Activated naive CD8-positive, alpha-beta T cell (primary cell): ENCODE measurements at regions not wholly inside any gene's neighbourhood (a gene's known extent, or its start where the extent isn't known, plus 50 kb on each side); places are given as distances from the start of the nearest gene placed in this dataset.
"Not testable (repeated sequence)": the region's sequence is repeated elsewhere in the genome, so short reads cannot be mapped to it uniquely, and the experiment has no call there.

Experiments used
- H3K27ac Mint-ChIP-seq: one replicate; pipeline ENCODE4 v1.8.0; 2021; ENCODE audit warnings: mixed read lengths
- H3K27me3 Mint-ChIP-seq: one replicate; pipeline ENCODE4 v1.8.0; 2021; ENCODE audit warnings: mixed read lengths
- H3K36me3 Mint-ChIP-seq: one replicate; pipeline ENCODE4 v1.8.0; 2021; ENCODE audit warnings: mixed read lengths
- H3K4me1 Mint-ChIP-seq: one replicate; pipeline ENCODE4 v1.8.0; 2021; ENCODE audit warnings: low read depth, mixed read lengths
- H3K4me3 Mint-ChIP-seq: one replicate; pipeline ENCODE4 v1.8.0; 2021; ENCODE audit warnings: mild to moderate bottlenecking, mixed read lengths
- H3K9me3 Mint-ChIP-seq: one replicate; pipeline ENCODE4 v1.8.0; 2021; ENCODE audit warnings: low read depth, mixed read lengths

DNA sequence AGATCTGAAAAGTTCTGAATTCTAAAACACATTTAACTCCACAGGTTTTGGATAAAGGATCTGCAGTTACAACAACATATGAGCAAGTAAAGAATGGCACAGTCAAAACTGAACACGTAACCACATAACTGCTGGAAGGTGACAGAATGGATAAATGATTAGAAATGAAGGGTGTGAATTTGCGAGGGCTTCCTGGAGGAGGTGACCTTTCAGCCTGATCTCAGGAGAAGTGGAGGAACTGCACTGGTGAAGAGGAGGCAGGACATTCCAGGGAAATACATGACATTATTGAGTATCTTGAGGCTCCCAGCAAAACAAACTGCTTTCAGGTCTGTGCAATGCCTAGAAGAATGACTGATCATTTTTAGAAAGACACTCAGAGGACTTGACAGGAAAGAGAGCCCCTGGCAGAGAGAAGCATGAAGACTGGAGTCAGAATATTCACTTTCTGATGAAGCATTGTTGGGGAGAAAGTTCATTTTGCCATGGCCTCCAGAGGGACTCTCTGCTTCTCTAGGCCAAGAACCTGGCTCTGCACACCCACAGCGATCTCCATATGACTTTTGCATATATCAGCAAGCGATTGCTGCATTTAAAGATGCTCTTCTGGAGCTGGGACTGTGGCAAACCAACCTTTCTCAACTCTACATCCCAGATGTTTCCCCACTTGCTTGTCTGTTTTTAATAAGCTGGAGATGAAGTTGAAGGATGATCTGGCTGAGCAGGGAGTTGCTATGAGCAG, 122.7 kb upstream of the FAM78B start:
- Mint-ChIP-seq H3K4me1 (no peaks in the 10 kb centered on the region), H3K27ac (no peak overlapping the region), H3K27me3 (peaks cover 13% of the 10 kb centered on the region), H3K4me3 (no peak overlapping the region), H3K9me3 (no peaks in the 10 kb centered on the region), H3K36me3 (no peaks in the 10 kb centered on the region)

GRCh38 chr1:166295656-166296055, 128.9 kb upstream of the FAM78B start:
- Mint-ChIP-seq H3K9me3 (no peaks in the 10 kb centered on the region), H3K4me3 (no peak overlapping the region), H3K27ac (no peak overlapping the region), H3K36me3 (no peaks in the 10 kb centered on the region), H3K27me3 (peaks cover 10% of the 10 kb centered on the region), H3K4me1 (no peaks in the 10 kb centered on the region)

DNA sequence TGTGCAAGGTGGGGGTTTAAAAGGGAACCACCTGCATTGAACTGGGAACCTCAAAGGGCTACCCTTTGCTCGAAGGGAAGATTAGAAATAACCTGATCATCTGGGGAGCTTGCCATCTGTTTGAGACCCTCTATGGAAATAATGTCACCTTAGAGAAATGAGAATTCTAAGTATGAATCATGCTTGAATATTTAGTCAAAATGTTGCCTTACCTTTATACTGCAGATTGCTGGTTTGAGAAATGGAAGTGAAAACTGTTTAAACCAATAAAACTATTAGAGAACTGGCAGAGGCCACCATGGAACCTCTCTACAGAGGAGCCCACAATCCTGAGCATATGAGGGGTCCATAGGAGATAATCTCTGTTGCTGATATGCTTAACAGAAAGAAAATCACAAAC, 131.2 kb upstream of the FAM78B start:
- H3K4me3 Mint-ChIP-seq = no peak overlapping the region
- H3K27ac Mint-ChIP-seq = no peak overlapping the region
- peaks cover 3% of the 10 kb centered on the region for H3K27me3 Mint-ChIP-seq
- no peaks in the 10 kb centered on the region for H3K36me3 Mint-ChIP-seq
- H3K9me3 Mint-ChIP-seq = no peaks in the 10 kb centered on the region
- H3K4me1 Mint-ChIP-seq = no peaks in the 10 kb centered on the region

DNA sequence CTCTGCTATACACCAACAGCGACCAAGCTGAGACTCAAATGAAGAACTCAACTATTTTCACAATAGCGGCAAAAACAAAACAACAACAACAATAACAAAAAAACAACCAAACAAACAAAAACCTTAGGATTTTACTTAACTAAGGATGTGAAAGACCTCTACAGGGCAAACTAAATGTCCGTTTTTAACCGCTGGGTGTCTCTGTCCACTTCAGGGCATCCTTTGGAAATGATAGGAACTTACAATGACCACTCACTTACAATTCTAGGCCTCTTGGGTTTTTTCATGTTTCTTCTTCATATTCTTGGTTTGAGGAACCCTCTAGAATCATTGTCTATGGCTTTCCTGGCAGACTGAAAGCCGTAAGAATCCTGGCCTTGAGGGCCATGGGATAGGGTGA, 134.0 kb upstream of the FAM78B start:
- Mint-ChIP-seq H3K27me3 (peaks cover 4% of the 10 kb centered on the region), H3K4me3 (no peak overlapping the region), H3K9me3 (no peaks in the 10 kb centered on the region), H3K4me1 (no peaks in the 10 kb centered on the region), H3K27ac (no peak overlapping the region), H3K36me3 (no peaks in the 10 kb centered on the region)

DNA sequence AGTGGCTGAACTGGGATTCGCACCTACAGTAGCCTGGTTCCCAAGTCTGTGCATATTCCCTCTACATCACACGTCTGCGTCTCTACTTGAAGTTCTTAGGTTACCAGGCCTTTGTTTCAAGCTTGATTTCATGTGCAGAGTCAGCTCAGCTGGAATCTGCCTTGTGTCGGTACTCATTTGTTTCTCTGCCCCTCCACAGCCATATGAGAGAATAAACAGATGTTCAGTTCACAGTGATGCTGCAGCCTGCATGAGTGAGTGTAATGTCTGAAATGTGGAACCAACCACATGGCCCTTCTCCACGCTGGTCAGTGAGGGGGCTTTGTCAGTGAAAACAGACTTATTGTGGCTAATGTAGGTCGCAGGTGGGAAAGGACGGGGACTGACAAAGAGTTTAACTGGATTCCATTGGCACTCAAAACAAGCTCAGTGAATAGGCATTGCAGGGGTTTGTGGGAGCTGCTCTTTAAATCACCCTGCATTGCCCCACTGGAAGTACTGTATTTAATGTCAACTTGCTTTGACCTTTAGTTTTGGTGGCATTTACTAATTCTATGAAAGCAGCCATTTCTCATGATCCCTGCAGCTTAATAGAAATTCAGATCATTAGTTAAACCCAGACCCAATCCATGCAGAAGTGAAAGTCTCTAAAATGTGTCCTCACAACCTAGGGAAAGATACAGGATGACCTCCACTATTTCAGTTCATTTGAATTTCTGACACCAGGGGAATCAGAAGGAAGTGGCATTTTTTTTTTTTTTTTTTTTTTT, 136.4 kb upstream of the FAM78B start:
- no peak overlapping the region for H3K27ac Mint-ChIP-seq
- no peaks in the 10 kb centered on the region for H3K4me1 Mint-ChIP-seq
- no peak overlapping the region for H3K4me3 Mint-ChIP-seq
- H3K9me3 Mint-ChIP-seq = no peaks in the 10 kb centered on the region
- H3K36me3 Mint-ChIP-seq = no peaks in the 10 kb centered on the region
- H3K27me3 Mint-ChIP-seq = peaks cover 6% of the 10 kb centered on the region

DNA sequence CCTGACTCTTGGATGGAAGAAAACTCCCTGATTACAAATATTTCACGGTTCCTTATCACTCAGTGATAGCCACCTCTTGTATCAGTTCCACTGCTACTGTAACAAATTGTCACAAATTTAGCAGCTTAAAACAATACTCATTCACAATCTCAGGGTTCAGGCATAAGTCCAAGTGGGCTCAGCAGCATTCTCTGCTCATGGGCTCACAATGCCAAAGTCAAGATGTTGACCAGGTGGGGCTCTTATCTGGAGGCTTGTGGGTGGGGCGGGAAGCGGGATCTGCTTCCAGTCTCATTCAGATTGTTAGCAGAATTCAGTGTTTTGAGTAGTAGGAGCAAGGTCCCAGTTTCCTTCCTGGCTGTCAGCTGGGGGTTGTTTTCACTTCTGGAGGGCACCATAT, 137.3 kb upstream of the FAM78B start:
- H3K4me3 Mint-ChIP-seq = no peak overlapping the region
- no peaks in the 10 kb centered on the region for H3K4me1 Mint-ChIP-seq
- H3K9me3 Mint-ChIP-seq = no peaks in the 10 kb centered on the region
- no peaks in the 10 kb centered on the region for H3K36me3 Mint-ChIP-seq
- no peak overlapping the region for H3K27ac Mint-ChIP-seq
- peaks cover 6% of the 10 kb centered on the region for H3K27me3 Mint-ChIP-seq

DNA sequence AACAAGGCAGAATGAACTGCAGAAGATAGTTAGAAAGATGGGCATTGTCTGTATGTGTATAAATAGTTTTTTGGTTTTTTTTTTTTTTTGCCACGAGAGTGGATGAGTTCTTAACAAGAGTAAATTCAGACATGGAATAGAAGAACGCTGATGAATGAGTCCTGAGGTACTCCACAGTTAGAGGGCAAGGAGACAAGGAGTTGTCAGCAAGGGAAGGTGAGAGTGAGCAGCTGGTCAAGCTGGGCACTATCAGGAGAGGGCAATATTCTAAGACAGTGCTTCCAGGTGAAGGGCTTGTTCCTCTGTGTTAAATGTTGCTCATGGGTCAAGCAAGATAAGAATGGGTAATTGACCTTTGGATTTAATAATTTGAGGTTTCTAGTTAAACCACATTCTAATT, 138.6 kb upstream of the FAM78B start:
- H3K27me3 Mint-ChIP-seq = peaks cover 5% of the 10 kb centered on the region
- H3K9me3 Mint-ChIP-seq = no peaks in the 10 kb centered on the region
- H3K36me3 Mint-ChIP-seq = no peaks in the 10 kb centered on the region
- no peak overlapping the region for H3K4me3 Mint-ChIP-seq
- no peak overlapping the region for H3K27ac Mint-ChIP-seq
- H3K4me1 Mint-ChIP-seq = no peaks in the 10 kb centered on the region

DNA sequence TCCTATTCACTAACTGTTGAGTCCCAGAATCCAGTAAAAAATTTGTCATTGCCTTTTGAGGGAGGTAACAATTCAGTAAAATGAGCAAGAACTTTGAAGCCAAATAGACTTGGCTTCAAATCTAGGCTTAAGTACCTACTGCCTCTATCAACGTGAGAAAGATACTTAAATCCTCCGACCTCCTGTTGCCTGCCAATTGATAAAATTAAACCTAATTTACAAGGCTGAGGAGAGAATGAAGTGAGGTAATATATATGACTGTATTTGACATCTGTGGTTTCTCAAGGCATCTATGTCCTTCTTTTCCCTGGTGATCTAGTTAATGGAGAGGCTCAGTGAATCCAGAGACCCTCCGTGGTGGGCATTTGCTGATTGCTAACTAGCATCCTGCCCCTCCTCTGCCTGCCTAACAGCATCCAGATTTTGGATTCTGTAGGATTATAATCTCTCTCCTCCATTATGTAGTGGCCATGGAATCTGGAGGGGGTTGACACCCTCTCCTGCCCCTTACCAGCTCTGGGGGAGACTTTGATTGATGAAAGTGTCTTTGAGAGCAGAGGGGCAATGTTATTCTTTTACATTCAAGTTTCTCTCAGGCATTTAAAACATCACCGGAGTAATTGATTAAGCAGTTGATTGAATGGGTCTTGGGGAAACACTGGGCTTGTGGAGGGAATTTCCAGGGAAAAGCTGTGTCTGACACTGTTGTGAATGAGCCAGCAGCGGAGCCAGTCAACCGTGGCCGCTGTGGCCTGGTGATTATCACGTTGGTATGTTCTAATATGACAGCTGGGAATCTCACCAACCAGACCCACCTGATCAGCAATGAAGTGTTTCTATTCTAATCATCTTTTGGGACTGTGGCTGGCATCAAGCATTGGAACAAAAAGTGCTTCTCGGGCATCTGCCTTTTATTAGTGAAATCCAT, 140.7 kb upstream of the FAM78B start:
- Mint-ChIP-seq H3K27ac (no peak overlapping the region), H3K36me3 (no peaks in the 10 kb centered on the region), H3K4me1 (no peaks in the 10 kb centered on the region), H3K9me3 (no peaks in the 10 kb centered on the region), H3K4me3 (no peak overlapping the region), H3K27me3 (peaks cover 4% of the 10 kb centered on the region)

DNA sequence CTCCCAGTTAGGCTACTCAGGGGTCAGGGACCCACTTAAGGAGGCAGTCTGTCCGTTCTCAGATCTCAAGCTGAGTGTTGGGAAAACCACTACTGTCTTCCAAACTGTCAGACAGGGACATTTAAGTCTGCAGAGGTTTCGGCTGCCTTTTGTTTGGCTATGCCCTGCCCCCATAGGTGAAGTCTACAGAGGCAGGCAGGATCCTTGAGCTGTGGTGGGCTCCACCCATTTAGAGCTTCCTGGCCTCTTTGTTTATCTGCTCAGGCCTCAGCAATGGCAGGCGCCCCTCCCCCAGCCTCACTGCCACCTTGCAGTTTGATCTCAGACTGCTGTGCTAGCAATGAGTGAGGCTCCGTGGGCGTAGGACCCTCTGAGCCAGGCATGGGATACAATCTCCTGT, 149.5 kb upstream of the FAM78B start:
- H3K27me3 Mint-ChIP-seq, H3K36me3 Mint-ChIP-seq, H3K27ac Mint-ChIP-seq, H3K4me1 Mint-ChIP-seq, H3K4me3 Mint-ChIP-seq, H3K9me3 Mint-ChIP-seq: not testable (repeated sequence)

GRCh38 chr1:166322470-166322869, 155.7 kb upstream of the FAM78B start:
- Mint-ChIP-seq H3K4me1 (no peaks in the 10 kb centered on the region), H3K27me3 (peaks cover 2% of the 10 kb centered on the region), H3K27ac (no peak overlapping the region), H3K4me3 (no peak overlapping the region), H3K36me3 (no peaks in the 10 kb centered on the region), H3K9me3 (no peaks in the 10 kb centered on the region)

DNA sequence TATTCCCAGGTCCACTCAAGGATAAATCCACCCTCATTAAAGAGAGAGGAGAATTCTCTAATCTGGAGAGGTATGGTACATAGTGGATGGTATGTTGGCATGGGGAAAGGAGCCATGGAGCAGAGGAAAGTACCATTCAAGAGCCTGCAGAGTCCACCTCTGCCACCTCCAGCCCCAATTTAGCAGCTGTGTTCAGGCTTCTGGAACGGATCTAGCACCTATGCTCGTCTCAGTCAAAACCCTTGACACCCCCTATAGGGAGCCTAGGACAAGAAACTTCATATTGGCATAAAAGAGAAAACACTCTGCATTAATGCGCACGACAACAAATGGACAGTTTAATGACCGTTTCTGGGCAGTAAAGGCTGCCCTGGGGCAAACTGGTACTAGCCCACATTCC, 161.1 kb upstream of the FAM78B start:
- H3K27me3 Mint-ChIP-seq = peaks cover 2% of the 10 kb centered on the region

GRCh38 chr1:166328956-166329355, 162.2 kb upstream of the FAM78B start:
- Mint-ChIP-seq H3K36me3 (no peaks in the 10 kb centered on the region), H3K27ac (no peak overlapping the region), H3K4me1 (no peaks in the 10 kb centered on the region), H3K4me3 (no peak overlapping the region), H3K27me3 (peaks cover 2% of the 10 kb centered on the region), H3K9me3 (no peaks in the 10 kb centered on the region)

More for the DNA sequence above, 161.1 kb upstream of the FAM78B start:
- Mint-ChIP-seq H3K27ac (no peak overlapping the region), H3K9me3 (no peaks in the 10 kb centered on the region), H3K36me3 (no peaks in the 10 kb centered on the region), H3K4me1 (no peaks in the 10 kb centered on the region), H3K4me3 (no peak overlapping the region)

GRCh38 chr1:166330096-166330495, 163.3 kb upstream of the FAM78B start:
- no peaks in the 10 kb centered on the region for H3K36me3 Mint-ChIP-seq
- no peak overlapping the region for H3K27ac Mint-ChIP-seq
- no peaks in the 10 kb centered on the region for H3K4me1 Mint-ChIP-seq
- no peak overlapping the region for H3K4me3 Mint-ChIP-seq
- no peaks in the 10 kb centered on the region for H3K9me3 Mint-ChIP-seq
- peaks cover 4% of the 10 kb centered on the region for H3K27me3 Mint-ChIP-seq

GRCh38 chr1:166338105-166338504, 171.3 kb upstream of the FAM78B start:
- Mint-ChIP-seq H3K9me3 (no peaks in the 10 kb centered on the region), H3K36me3 (no peaks in the 10 kb centered on the region), H3K4me3 (no peak overlapping the region), H3K27ac (no peak overlapping the region), H3K4me1 (no peaks in the 10 kb centered on the region), H3K27me3 (peaks cover 7% of the 10 kb centered on the region)

DNA sequence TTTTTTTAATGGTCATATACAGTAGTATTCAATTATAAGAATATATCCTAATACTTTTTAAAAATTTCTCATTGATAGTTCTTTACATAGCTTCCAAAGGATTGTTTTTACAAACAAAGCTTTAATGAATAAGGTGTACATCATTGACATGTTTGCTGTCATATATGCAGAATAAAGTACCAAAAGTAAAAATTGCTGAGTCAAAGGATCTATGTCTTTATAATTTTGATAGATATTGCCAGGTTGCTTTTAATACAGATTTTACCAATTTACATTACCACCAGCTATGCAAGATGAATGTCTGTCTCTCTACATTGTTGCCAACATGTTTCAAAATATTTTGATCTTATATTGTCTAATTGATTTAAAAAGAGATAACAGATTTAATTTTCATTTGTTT, 173.9 kb upstream of the FAM78B start:
- H3K36me3 Mint-ChIP-seq = no peaks in the 10 kb centered on the region
- no peaks in the 10 kb centered on the region for H3K9me3 Mint-ChIP-seq
- H3K4me1 Mint-ChIP-seq = no peaks in the 10 kb centered on the region
- no peak overlapping the region for H3K27ac Mint-ChIP-seq
- H3K4me3 Mint-ChIP-seq = no peak overlapping the region
- H3K27me3 Mint-ChIP-seq = no peaks in the 10 kb centered on the region
